ENCODE measurements at regions not wholly inside any gene's neighbourhood (a gene's known extent, or its start where the extent isn't known, plus 50 kb on each side); places are given as distances from the start of the nearest gene placed in this dataset.

- TF ChIP-seq POLR2A (IDR thresholded peaks at IDR 0.05): no peak
- TF ChIP-seq CTCF (IDR thresholded peaks at IDR 0.05): no peak
Observed at GRCh38 chr20:55777641-55778040, 227.7 kb downstream of the CBLN4 start.
